ENCODE measurements at regions not wholly inside any gene's neighbourhood (a gene's known extent, or its start where the extent isn't known, plus 50 kb on each side); places are given as distances from the start of the nearest gene placed in this dataset.
A peak's percentile ranks its signal among the peaks of the same experiment; 100 is the strongest.

DNA sequence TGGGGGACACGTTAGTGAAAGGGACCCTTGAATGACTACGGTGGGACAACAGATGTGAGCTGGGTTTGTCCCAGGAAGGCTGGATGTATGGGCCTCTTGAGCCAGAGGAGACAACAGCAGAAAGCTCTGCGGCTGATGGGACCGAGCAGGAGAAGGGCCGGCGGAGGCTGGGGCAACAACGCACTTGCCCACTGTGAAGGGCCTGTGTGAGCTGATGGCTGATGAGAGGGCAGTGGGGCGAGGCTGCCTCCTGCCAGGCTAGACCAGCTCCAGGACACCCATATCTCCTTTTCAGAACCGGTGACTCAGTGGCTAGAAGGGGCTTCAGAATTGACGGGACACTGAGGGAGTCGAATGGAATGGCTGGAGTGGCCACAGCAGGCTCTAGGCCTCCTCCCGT, 250.1 kb downstream of the SEC14L1 start:
- no peak for DNase-seq (ENCODE audit: extremely low read depth, low read depth)
- TF ChIP-seq, protein P1, sequence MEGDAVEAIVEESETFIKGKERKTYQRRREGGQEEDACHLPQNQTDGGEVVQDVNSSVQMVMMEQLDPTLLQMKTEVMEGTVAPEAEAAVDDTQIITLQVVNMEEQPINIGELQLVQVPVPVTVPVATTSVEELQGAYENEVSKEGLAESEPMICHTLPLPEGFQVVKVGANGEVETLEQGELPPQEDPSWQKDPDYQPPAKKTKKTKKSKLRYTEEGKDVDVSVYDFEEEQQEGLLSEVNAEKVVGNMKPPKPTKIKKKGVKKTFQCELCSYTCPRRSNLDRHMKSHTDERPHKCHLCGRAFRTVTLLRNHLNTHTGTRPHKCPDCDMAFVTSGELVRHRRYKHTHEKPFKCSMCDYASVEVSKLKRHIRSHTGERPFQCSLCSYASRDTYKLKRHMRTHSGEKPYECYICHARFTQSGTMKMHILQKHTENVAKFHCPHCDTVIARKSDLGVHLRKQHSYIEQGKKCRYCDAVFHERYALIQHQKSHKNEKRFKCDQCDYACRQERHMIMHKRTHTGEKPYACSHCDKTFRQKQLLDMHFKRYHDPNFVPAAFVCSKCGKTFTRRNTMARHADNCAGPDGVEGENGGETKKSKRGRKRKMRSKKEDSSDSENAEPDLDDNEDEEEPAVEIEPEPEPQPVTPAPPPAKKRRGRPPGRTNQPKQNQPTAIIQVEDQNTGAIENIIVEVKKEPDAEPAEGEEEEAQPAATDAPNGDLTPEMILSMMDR (IDR thresholded peaks at IDR 0.05; ENCODE audit: low read depth, low read length) = no peak

DNA sequence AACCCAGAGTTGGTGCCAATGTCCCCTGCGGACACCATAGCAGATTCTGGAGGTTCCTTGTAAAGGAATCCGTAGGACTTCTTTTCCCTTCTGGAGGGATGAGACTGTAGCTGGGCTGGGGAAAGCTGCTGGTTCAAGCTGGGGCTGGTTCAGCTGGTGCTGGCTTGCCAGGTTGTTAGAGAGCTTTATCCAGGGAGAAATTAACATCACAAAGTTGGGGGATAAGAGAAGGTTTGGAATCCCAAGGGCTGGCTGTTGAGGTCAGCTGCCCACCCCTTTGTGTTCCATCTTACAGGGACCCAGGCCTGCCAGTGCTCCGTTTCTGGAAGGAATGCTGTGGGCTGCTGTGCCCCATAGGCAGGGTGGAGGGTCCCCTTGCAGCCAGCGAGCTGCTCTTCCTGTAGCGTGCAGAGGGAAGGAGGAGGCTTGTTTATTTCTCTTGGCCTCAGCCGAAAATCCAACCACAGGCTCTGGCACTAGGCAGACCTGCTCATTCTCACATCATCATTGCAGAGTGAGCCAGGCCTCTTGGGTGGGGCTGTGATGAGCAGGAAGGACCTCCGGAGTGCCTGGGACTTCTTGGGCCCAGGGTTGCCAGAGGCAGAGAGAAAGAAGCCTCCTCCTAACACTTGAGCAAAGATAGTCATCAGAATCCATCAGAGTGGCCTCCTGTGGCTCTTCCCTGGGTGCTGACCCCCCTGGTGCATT, 251.1 kb downstream of the SEC14L1 start:
- TF ChIP-seq, protein P1 (IDR thresholded peaks at IDR 0.05; ENCODE audit: low read depth, low read length) = no peak
- DNase-seq (ENCODE audit: extremely low read depth, low read depth) = peak; percentile 98

DNA sequence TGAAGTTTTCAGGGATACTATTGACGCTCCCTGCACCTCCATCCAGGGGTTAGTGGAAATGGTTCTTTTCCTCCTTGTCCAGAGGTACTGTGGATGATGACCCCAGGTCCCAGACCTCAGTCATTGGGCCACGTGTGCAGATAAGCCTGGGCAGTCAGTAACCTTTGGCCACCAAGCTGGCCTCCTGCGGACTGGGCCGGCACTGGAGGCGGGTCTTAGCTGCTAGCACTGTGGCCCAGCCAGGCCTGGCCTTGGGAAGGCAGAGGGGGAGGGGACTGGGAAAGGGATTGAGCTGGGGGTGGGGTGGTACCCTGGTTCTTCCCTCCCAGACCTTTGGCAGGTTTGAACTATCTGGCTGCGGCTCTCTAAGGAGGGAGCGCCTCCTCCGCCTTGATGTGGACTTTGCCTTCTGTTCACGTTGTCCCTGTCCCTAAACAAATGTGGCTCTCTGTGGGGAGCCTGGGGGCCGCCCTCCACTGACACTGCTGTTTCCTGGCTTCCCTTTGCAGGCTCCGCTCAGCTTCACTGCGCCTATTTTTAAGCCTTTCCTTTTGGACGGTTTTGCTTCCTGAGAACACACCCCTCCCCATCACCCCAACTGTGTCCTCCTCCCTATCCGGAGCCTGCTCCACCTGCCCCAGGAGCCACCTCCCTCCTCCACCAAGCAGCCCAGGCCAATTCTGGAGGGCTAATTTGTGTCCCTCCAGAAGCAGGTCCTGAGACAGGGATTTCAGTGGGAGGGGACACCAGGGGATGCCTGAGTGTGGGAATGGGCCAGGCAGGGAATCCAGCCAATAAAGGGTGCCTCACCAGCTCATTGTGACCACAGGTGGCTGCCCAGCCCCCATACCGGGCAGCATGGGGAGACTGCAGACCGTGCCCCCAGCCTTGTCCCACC, 251.9 kb downstream of the SEC14L1 start:
- TF ChIP-seq, protein P1 (IDR thresholded peaks at IDR 0.05; ENCODE audit: low read depth, low read length) = no peak
- DNase-seq (ENCODE audit: extremely low read depth, low read depth) = no peak

DNA sequence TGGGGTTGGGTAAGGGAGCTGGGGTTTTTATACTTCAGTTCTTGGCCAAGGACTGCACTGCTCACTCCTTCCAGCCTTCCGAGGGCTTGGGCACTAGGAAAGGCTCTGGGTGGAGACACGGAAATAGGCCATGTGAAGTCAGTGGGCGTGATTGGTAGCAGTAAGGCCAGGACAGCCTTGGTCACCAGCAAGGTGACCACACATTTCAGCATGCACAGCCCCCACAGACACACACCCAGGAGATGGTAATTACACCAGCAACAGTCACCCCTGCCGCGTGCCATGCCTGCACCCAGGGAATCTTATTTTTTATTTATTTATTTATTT, 252.5 kb downstream of the SEC14L1 start:
- DNase-seq (ENCODE audit: extremely low read depth, low read depth) = no peak

DNA sequence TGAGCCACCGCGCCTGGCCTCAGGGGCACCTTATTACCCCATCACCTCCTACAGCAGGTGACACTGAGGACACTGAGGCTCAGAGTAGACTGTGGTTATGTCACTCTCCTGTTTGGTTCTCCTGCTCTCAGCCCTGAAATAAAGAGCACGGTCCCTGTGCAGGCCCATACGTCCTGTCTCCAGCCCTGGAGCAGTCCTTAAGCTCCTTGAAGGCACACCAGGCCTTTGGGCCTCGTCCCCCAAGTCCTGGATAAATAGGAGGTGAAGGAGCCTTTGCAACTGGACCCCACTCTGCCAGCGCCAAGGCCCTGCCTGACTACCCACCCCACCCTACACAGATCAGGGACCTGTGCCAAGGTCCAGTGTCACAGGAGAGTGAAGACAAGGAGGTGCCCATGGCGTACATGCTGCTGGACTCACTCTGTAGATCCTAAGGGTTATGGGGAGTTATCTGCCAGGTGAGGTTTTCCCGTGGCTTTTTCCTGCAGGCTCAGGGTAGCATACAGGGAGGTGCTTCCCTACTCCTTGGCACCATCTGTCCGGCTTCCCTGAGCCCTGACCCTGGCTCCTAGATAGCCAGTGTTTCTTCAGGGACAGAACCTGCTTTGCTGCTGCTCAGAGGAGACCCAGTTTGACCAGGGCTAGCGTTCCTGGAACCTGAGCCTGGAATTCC, 253.2 kb downstream of the SEC14L1 start:
- TF ChIP-seq, protein P1 (IDR thresholded peaks at IDR 0.05; ENCODE audit: low read depth, low read length) = no peak
- no peak for DNase-seq (ENCODE audit: extremely low read depth, low read depth)

More for the DNA sequence above, 252.5 kb downstream of the SEC14L1 start:
- TF ChIP-seq, protein P1 (IDR thresholded peaks at IDR 0.05; ENCODE audit: low read depth, low read length) = no peak

DNA sequence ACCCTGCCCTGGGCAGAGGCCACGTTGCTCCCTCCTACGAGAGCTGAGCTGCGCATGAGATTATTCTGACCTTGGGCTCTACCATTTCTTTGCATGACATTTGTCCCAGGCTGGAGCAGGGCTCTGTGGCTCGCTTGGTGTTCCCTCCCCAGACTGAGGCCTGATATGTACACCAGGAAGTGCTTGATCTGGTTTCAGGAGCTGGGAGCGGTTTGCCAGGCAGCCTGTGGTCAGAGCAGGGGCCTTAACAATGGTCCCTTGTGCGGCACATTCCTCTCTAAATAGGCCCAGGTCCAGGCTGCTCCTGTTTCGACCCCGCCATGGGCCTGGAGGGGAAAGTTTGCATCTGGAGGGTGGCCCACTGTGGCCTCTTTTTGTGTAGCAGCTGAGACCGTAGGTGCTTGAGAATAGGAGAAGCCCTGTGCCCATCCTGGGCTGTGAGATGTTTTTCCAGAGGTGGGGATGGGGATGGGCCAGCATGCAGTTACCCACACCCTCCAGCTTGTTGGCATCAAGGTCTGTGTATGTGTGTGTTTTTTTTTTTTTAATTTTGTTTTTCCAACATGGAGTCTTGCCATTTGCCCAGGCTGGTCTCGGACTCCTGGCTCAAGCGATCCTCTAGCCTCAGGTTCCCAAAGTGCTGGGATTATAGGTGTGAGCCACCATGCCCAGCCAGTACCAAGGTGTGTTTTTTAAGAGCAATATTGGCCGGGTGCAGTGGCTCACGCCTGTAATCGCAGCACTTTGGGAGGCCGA, 253.9 kb downstream of the SEC14L1 start:
- TF ChIP-seq, protein P1 (IDR thresholded peaks at IDR 0.05; ENCODE audit: low read depth, low read length) = no peak
- no peak for DNase-seq (ENCODE audit: extremely low read depth, low read depth)

All from AG09319 (cell line).